HG03354 (cell line): ENCODE measurements at regions not wholly inside any gene's neighbourhood (a gene's known extent, or its start where the extent isn't known, plus 50 kb on each side); places are given as distances from the start of the nearest gene placed in this dataset.
"Not testable (repeated sequence)": the region's sequence is repeated elsewhere in the genome, so short reads cannot be mapped to it uniquely, and the experiment has no call there.

ENCODE experiments used
- ATAC-seq: cut with Tn5 transposase; IDR thresholded peaks from one replicate; pipeline ENCODE4 v1.9.1; 2021; ENCODE audit warnings: mild to moderate bottlenecking; ENCODE audit not compliant: unreplicated experiment, poor library complexity, severe bottlenecking

GRCh38 chr1:146729642-146730344 lies 208.3 kb upstream of the NBPF12 start:
- not testable (repeated sequence) for ATAC-seq

- ATAC-seq, result not testable (repeated sequence)
Measured at GRCh38 chr1:146715054-146715453, 223.1 kb upstream of the NBPF12 start.

DNA sequence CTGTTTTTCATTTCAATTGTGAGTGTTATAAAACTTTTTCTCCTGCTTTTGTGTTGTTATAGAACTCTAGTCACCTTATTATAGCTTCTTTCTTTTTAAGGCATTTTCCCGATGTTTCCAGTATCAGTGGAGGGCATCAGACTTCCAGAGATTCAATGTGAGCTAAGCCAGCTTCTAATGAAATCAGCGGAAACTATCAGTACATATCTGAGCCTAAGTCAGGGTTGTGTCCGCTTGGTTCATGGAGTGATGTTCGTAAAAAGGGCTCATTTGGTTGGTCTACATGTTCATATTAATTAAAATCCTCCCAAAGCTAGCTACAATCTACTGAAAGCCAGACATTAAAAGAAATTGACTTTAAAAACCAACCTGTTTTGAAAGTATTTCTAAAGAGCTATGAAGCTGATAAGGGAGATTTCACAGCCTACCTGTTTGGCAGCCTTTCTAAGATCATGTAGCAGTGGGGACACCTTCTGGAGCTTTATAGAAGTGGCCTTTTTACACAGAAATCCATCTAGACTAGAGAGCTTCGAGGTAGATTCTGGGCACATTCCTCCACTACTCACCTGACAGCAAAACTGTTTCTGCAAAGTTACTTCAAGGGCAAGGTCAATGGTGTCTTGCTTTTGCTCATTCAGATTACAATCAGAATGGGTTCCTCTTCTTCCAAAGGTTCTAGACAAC lies 227.1 kb upstream of the NBPF12 start:
- ATAC-seq, result not testable (repeated sequence)

- not testable (repeated sequence) for ATAC-seq
Measured at GRCh38 chr1:146709302-146709701, 228.8 kb upstream of the NBPF12 start.

- not testable (repeated sequence) for ATAC-seq
Measured at GRCh38 chr1:146704162-146704724, 233.9 kb upstream of the NBPF12 start.

DNA sequence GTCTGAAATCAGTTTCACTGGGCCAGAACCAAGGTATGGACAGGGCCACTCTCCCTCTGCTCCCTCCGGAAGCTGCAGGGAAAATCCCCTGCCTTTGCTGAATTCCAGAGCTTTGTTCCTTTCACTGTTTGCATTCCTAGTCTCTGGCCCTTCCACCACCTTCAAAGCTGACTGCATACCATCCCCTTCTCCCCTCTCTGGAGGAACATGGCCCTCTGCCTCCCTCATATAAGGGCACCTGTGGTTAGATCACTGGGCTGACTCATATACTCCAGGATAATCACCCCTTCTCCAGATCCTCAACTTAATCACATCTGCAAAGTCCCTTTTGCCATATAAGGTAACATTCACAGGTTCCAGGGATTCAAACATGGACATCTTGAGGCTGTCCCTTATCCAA lies 236.8 kb upstream of the NBPF12 start:
- ATAC-seq, result not testable (repeated sequence)

- not testable (repeated sequence) for ATAC-seq
Measured at GRCh38 chr1:146695388-146695787, 242.7 kb upstream of the NBPF12 start.

DNA sequence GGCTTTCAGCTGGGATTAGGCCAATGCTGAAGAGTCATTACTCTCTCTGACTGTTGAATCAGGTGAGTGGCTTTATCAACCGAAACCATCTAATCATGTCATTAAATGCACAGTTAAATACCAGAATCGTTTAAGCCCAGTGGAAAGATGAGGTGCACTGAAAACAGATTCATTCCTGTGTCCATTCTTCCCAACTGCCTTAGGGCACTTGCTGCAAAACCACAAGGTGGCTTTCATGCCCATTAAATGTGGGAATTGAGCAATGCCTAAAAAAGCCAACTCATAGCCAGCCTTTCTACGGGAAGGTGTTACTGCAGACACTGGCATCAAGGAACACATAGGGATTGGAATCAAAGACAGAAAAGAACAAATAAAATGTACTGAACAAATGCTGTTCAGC lies 246.3 kb upstream of the NBPF12 start:
- ATAC-seq, result not testable (repeated sequence)

DNA sequence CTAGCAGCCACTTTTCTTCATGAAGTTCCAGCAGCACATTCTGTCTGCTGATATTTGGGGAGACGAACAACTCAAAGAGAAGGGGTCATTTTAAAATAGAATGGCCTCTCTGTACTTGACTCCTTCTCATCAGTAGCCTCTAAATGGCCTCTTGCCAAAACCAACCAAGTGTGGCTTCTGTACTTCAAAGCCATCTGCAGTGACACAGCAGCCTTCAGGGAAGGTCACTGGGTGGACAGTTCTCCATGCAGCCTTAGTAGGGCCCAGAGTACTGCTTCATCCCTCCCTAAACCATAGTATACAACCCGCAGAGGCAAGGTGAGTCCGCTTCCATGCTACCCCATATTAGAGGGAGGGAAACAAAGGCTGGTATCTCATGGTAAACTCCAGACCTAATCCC lies 249.2 kb upstream of the NBPF12 start:
- not testable (repeated sequence) for ATAC-seq

DNA sequence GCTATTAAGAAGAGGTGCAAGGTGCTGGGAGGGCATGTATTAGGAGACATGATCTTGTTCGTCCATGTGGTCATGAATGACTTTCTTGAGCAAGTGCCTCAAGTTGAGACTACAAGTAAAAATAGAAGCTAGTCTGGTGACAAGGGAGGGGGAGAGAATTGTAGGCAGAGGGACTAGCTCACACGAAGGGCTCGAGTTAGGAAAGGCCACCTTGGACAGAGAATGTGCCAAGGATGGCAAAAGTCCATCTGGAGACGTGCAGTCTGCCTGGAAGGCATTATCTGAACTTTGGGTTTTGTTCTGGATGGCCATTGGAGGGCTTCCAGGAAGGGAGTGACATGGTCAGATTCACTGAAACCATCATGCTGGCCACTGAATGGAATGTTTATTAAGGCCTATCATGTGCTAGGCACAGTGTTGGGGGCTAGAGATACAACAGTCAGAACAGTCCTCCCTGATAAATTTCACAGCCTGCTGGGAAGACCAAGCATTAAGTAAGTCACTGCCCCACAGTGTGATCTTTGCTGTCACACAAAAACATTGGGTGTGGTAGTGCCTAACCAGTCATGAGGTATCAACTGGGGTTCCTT lies 251.3 kb upstream of the NBPF12 start:
- ATAC-seq, result not testable (repeated sequence)

DNA sequence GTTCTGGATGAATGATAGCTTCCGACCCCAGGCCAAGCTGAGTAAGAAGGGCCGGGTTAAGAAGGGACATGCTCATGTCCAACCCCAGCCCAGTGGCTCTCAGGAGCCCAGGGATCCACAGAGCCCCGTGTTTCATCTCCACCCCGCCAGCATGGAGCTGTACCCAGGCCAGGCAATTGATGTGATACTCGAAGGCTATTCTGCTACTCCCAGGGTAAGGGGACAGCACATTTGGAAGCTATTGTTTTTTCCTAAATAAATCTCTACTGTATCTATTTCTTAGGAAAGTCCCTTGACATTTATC lies 255.0 kb upstream of the NBPF12 start:
- ATAC-seq, result not testable (repeated sequence)

DNA sequence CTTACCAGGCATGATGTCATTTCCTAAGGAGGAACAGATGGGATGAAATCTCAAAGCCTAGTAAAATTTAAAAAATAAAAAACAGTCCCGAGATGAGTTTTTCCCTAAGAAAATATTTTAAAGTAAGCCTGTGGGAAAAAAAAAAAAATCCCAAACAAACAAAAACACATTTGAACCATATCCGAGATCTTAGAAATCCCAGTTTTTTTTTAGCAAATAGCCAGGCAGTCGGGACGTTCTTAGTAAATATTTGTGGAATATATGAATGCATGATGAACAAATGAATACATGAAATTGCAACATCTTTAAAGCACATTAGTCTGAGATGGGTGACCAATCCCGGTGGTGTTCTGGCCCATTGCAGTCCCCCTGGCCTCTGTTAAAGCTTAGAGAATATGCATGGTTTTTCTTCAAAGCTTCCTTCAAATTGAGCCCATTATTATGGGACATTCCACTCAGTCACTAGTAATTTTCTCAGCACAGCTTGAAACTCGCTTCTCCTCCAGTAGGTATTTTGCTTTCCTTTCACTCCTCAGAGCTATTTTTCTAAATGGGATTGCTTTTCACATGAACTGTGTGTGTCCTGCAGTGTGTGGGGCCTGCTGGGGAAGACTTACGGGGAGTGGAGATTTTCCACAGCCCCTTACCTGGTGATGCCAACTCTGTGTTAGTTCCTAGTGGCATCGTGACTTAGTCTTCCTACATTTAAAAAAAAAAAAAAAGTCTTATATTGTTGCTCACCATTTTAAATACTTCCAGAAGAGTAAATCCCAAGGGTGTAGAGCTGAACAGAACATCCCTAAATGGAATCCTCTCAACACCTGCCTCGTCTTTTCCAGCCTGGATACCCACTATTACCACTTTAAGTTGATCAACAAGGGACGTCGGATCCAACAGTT lies 255.6 kb upstream of the NBPF12 start:
- ATAC-seq, result not testable (repeated sequence)

DNA sequence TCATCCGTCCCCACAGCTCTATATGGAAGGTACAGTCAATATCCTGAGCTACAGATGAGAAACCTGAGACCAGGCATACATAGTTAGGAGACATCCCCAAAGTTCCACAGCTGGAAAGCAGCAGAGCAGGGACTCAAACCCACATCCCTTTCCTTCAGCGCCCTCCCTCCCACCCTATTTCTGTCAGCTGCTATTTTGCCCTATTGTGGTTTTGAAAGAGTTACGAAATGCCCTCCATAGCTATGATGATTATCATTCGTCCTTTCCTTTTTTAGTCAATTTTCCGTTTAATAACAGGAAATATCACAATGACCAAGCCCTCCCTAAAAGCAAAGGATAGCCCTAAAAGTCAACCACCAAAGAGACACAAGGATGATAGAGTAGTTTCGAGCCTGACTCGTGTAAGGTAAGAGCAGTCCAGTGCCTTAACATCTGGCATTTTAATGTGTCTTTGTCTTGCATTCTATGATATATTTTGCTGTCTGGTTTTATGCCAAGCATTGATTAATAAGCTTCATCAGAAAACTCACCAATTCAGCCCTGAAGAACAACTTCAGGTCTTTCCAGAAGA lies 264.3 kb upstream of the NBPF12 start:
- not testable (repeated sequence) for ATAC-seq

GRCh38 chr1:146672608-146673007 lies 265.5 kb upstream of the NBPF12 start:
- ATAC-seq, result not testable (repeated sequence)

DNA sequence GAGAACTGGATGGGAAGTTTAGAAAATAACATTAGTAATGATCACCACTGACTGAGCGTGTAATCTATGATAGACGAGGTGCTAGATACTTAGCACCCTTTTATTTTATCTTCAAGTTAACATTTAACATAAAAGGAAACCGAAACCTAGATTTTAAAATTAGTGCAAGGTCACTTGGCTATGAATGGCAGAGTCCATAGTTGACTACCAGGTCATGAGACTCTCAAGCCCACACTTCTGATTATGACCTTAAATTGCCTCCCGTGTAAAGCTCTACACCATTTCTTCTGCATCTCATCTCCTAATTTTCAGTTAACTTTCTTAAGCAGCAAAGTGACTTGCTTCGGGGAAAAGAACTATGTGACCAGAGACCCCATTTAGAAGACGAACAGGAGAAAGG lies 266.5 kb upstream of the NBPF12 start:
- not testable (repeated sequence) for ATAC-seq

- not testable (repeated sequence) for ATAC-seq
Measured at GRCh38 chr1:146670832-146671566, 267.1 kb upstream of the NBPF12 start.

- ATAC-seq, result not testable (repeated sequence)
Measured at GRCh38 chr1:146666275-146666674, 271.8 kb upstream of the NBPF12 start.

- not testable (repeated sequence) for ATAC-seq
Measured at GRCh38 chr1:146660242-146660641, 277.9 kb upstream of the NBPF12 start.
